ENCODE measurements at regions not wholly inside any gene's neighbourhood (a gene's known extent, or its start where the extent isn't known, plus 50 kb on each side); places are given as distances from the start of the nearest gene placed in this dataset.
"Not testable (repeated sequence)": the region's sequence is repeated elsewhere in the genome, so short reads cannot be mapped to it uniquely, and the experiment has no call there.

- DNase-seq (ENCODE audit: low read depth, low spot score), result no peak
Measured at GRCh38 chr2:129827311-129828090, 152.0 kb upstream of the RAB6C start.

- DNase-seq (ENCODE audit: low read depth, low spot score), result no peak
Measured at GRCh38 chr2:129828792-129829191, 150.7 kb upstream of the RAB6C start.

DNA sequence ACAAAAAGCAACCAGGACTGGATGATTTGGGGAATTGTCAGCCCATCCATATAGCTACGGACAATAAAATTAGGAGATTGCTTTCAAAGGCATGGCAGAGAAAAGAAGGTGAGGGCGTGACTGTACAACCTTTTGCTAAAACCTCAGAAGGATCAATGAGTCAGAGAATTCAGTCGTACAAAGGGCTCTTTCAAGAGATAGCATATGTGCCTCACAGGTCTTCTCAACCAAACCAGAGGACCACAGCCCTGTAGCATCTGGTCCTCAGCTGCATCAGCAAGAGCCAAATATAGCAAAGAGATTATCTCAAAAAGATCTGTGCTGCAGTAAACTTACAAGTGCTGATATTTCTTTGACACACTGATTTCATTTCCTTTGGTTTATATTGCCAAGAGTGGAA lies 149.9 kb upstream of the RAB6C start:
- DNase-seq (ENCODE audit: low read depth, low spot score), result no peak

- DNase-seq (ENCODE audit: low read depth, low spot score), result no peak
Measured at GRCh38 chr2:129831018-129831417, 148.4 kb upstream of the RAB6C start.

GRCh38 chr2:129833465-129833864 lies 146.0 kb upstream of the RAB6C start:
- not testable (repeated sequence) for DNase-seq (ENCODE audit: low read depth, low spot score)

- no peak for DNase-seq (ENCODE audit: low read depth, low spot score)
Measured at GRCh38 chr2:129847043-129847442, 132.4 kb upstream of the RAB6C start.

GRCh38 chr2:129849559-129850160 lies 129.8 kb upstream of the RAB6C start:
- peak; percentile 87 for DNase-seq (ENCODE audit: low read depth, low spot score)

GRCh38 chr2:129857200-129857599 lies 122.3 kb upstream of the RAB6C start:
- DNase-seq (ENCODE audit: low read depth, low spot score), result no peak

DNA sequence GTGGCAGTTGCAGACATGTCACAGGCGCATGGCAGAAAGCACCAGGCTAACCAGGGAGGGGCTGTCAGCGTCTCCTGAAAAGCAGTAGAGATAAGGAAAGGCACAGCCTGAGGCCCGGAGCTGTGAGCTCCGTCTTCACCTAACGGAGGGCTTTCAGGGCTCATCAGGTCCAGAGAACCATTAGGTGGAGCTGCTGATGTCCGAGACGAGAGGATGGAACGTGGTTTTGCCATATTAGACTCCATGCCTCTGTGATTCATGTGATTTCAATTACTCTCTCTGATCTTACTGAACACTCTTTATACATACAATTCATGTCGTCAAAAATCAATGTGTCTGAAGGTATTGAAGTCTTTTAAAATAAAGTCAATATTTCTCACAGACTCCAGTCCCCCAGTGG lies 120.3 kb upstream of the RAB6C start:
- no peak for DNase-seq (ENCODE audit: low read depth, low spot score)

DNA sequence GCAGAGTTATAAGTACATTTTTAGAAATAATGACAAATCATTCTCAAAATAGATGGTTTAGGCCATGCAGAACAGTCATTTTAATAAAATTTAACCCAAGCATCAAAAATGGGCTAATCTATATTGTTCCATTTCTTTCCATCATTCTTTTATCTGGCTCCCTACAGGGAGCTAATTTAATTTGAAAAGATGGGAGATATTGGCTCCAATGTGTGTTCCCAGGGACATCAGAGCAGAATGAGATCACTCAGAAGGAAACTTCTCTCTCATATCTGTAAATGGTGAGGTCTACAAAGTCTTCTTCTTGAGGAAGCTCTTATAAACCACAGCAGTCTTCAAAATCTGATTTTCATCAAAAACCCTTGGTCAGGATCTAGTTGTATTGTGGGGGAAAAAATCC lies 119.4 kb upstream of the RAB6C start:
- no peak for DNase-seq (ENCODE audit: low read depth, low spot score)

DNA sequence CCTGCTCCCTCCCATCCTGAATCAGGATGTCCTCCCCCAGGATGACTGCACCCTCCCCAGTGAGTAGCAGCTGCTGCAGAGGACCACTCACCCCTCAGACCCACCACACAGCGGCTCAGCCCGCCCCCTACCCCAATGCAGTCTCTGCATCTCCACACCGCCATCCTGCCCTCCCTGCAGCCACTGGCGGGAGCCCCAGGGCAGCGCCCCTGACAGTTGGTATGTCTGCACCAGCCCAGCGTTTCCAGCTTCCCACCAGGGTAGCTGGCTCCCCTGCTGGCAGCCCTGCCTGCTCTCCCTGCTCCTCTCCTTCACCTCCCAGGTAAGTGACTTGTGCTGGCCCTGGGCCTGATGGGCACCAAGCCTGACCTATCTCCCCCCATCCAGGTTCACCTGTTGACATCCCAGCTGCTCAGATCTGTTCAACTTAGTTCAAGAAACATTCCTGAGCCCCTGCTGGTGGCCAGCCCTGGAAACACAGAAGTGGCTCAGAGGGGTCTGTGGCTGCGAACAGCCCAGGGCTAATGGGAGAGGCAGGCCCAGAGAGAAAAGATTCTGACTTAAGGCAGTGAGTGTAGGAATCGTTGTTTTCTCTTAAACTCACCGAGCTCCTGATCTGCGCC lies 117.7 kb upstream of the RAB6C start:
- DNase-seq (ENCODE audit: low read depth, low spot score), result no peak

- DNase-seq (ENCODE audit: low read depth, low spot score), result no peak
Measured at GRCh38 chr2:129862668-129863067, 116.8 kb upstream of the RAB6C start.

DNA sequence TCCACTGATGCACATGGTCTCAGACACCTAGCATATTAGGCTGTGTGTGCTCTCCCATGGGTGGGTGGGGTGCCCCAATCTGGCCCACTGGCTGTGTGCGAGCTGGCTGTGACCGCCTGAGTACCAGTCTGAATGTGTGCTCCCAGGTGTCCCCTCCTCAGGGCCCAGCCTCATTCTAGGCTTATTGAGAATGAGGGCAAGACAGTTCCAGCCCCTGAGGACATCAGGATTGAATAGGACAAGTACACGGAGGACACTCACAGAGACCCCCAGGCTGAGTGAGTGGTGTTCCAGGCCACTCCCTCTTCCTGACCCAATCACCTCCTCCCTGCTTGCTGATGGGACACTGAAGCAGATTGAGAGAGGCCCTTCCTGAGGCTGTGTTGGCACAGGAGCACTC lies 116.1 kb upstream of the RAB6C start:
- DNase-seq (ENCODE audit: low read depth, low spot score), result no peak

DNA sequence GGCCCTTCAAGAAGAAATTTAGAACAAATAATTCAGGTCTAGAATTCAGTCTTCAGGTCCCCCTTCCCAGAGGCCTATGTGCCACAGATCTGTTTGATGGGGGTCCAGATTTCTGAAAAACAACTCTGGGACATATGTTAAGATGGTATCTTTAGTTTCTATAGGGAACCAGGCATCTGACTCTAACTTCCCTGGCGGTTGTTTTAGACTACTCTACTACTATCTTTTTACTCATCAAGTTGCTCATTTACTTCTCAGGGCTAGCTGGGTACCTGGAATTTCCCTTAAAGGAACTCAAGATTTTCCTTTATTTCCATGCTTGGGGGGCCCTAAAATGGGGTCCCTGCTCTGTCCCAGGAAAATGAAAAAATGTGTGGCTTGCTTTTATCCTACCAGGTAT lies 114.7 kb upstream of the RAB6C start:
- DNase-seq (ENCODE audit: low read depth, low spot score), result no peak

- DNase-seq (ENCODE audit: low read depth, low spot score), result no peak
Measured at GRCh38 chr2:129865976-129866375, 113.5 kb upstream of the RAB6C start.

DNA sequence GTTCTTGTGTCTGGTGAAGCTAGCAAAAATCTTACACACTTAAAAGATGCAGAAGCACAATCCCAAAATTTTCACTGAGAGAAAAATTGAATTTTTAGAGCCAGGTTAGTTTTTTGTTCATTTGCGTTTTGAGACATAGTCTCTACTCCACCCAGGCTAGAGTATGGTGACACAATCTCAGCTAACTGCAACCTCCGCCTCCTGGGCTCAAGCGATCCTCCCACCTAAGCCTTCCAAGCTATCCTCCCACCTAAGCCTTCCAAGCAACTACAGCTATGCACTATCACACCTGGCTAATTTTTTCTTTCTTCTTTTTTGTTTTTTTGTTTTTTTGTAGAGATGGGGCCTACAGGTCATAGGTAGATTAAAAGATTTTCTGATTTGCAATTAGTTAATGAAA lies 113.1 kb upstream of the RAB6C start:
- no peak for DNase-seq (ENCODE audit: low read depth, low spot score)

- DNase-seq (ENCODE audit: low read depth, low spot score), result no peak
Measured at GRCh38 chr2:129868151-129868550, 111.3 kb upstream of the RAB6C start.

- DNase-seq (ENCODE audit: low read depth, low spot score), result no peak
Measured at GRCh38 chr2:129870685-129871241, 108.7 kb upstream of the RAB6C start.

- DNase-seq (ENCODE audit: low read depth, low spot score), result no peak
Measured at GRCh38 chr2:129872446-129872845, 107.0 kb upstream of the RAB6C start.

GRCh38 chr2:129876541-129876940 lies 102.9 kb upstream of the RAB6C start:
- no peak for DNase-seq (ENCODE audit: low read depth, low spot score)

- DNase-seq (ENCODE audit: low read depth, low spot score), result peak; percentile 97
Measured at GRCh38 chr2:129877289-129877741, 102.2 kb upstream of the RAB6C start.

Measured in astrocyte of the hippocampus (primary cell).